ENCODE measurements at regions not wholly inside any gene's neighbourhood (a gene's known extent, or its start where the extent isn't known, plus 50 kb on each side); places are given as distances from the start of the nearest gene placed in this dataset.

DNA sequence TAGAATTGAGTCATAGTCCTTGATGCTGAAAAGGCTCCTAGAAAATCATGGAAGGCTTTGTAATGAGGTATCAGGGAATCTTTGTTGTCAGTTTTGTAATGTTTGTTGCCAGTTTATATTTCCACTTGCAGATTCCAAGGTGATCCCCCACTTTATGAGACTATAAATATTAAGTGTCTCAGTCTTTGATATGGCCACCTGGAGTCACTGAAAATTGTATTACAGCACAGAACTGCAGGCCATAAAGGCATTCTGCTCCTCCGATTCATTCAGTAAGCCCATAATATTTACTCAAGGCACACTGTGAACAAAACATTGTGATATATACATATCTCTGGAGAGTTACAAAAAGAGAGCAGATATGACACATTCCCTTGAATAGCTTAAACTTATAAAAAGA, 457.8 kb upstream of the ZNF385D start:
- Histone ChIP-seq H3K9ac (ENCODE audit: extremely low read depth, insufficient read length, low read length) (no peak overlapping the region), H2BK20ac (ENCODE audit: low read depth, low read length, poor library complexity, severe bottlenecking) (no peak overlapping the region), H4K91ac (ENCODE audit: insufficient read length, low read depth, low read length) (no peak overlapping the region), H4K8ac (replicated peaks; ENCODE audit: insufficient read length, low read depth, low read length) (no peak overlapping the region), H3K79me1 (ENCODE audit: insufficient read depth, low read depth, low read length, poor library complexity, severe bottlenecking) (no peaks in the 10 kb centered on the region), H2AK5ac (ENCODE audit: insufficient read length, low read length) (no peak overlapping the region), H3K23ac (ENCODE audit: insufficient read length, low read depth, low read length) (no peak overlapping the region), H2BK15ac (ENCODE audit: low read depth, low read length) (no peak overlapping the region), H2AFZ (ENCODE audit: low read length) (no peak overlapping the region), H4K20me1 (ENCODE audit: control insufficient read depth, insufficient read depth, insufficient read length) (no peaks in the 10 kb centered on the region), H3K56ac (ENCODE audit: insufficient read length, low read depth, low read length) (no peak overlapping the region), H3K79me2 (ENCODE audit: insufficient read depth, low read length) (no peaks in the 10 kb centered on the region), H2BK120ac (ENCODE audit: low read depth, low read length, poor library complexity, severe bottlenecking) (no peak overlapping the region), H3K27me3 (ENCODE audit: insufficient read depth, low read length) (no peaks in the 10 kb centered on the region), H2BK12ac (ENCODE audit: insufficient read length, low read depth, low read length) (no peak overlapping the region), H3K4me2 (ENCODE audit: insufficient read depth, insufficient read length, low read length) (no peak overlapping the region), H3K4me1 (ENCODE audit: insufficient read depth, low read length) (no peaks in the 10 kb centered on the region), H3K18ac (ENCODE audit: insufficient read length, low read depth, low read length) (no peak overlapping the region), H3K14ac (ENCODE audit: insufficient read depth, low read length) (no peak overlapping the region), H3K23me2 (ENCODE audit: insufficient read length, low read depth, low read length, poor library complexity, severe bottlenecking) (no peaks in the 10 kb centered on the region), H3K4ac (ENCODE audit: low read depth, low read length) (no peak overlapping the region), H2BK5ac (ENCODE audit: insufficient read length, low read length) (no peak overlapping the region), H3K27ac (ENCODE audit: insufficient read length, low read depth, low read length) (no peak overlapping the region), H4K5ac (ENCODE audit: insufficient read length, low read depth, low read length) (no peak overlapping the region), H3K9me3 (ENCODE audit: control insufficient read depth, low read depth, low read length) (no peaks in the 10 kb centered on the region), H3T11ph (ENCODE audit: low read length) (no peak overlapping the region)
- Mint-ChIP-seq H3K27me3 (ENCODE audit: low read depth) (no peaks in the 10 kb centered on the region), H3K36me3 (ENCODE audit: insufficient read depth in 1 of 3, low read depth in 3 of 3) (no peaks in the 10 kb centered on the region), H3K27ac (no peak overlapping the region), H3K4me3 (no peak overlapping the region), H3K9me3 (no peaks in the 10 kb centered on the region), H3K4me1 (no peaks in the 10 kb centered on the region)
- TF ChIP-seq, protein P1, sequence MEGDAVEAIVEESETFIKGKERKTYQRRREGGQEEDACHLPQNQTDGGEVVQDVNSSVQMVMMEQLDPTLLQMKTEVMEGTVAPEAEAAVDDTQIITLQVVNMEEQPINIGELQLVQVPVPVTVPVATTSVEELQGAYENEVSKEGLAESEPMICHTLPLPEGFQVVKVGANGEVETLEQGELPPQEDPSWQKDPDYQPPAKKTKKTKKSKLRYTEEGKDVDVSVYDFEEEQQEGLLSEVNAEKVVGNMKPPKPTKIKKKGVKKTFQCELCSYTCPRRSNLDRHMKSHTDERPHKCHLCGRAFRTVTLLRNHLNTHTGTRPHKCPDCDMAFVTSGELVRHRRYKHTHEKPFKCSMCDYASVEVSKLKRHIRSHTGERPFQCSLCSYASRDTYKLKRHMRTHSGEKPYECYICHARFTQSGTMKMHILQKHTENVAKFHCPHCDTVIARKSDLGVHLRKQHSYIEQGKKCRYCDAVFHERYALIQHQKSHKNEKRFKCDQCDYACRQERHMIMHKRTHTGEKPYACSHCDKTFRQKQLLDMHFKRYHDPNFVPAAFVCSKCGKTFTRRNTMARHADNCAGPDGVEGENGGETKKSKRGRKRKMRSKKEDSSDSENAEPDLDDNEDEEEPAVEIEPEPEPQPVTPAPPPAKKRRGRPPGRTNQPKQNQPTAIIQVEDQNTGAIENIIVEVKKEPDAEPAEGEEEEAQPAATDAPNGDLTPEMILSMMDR (conservative IDR thresholded peaks at IDR 0.05): no peak
- no CpG with 5 or more reads among the region's 1 CpG for WGBS (ENCODE audit: extremely low coverage, insufficient read length, low lambda C conversion rate)
- DNase-seq: no peak
